ENCODE measurements at regions not wholly inside any gene's neighbourhood (a gene's known extent, or its start where the extent isn't known, plus 50 kb on each side); places are given as distances from the start of the nearest gene placed in this dataset.

DNA sequence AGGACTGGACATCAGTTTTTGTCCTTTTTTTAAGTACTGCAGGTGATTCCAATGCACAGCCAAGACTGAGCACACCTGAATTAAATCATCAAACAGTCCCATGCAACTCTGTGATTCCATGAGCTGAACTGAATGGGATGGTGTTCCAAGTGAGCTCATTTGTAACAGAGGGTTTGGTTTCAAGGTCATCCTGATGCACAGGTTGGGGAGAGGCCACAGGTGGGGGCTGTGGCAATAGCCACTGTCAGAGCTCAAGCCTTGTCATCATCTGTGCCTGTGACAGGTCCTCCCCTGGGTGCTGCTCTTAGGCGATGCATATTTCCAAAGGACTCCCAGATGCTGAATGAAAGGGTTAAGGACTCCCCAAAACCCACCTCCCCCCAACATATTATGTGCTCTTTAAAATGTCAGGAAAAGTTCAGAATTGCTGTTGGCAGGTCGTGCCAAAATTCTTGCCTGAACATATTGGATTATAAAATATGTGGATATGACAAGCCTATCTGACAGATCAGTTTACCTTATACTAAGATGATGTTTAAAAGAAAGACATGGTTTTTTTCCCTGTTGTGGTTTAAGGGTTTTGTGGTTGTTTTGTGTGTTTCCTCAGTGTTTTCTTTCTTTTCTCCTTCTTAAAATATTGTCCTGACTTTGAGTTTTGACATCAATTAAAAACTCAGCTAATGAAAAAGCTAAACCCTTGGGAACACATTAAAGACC is 263.5 kb upstream of the SIX2 start:
- Histone ChIP-seq H3F3A (ENCODE audit: insufficient read depth, low read length) (no peaks in the 10 kb centered on the region), H3K9me3 (ENCODE audit: low read length) (no peaks in the 10 kb centered on the region), H3K4me2 (ENCODE audit: low read length) (no peak overlapping the region), H3K9ac (ENCODE audit: low read length) (no peak overlapping the region), H3K79me2 (ENCODE audit: insufficient read depth, low read length) (no peaks in the 10 kb centered on the region), H3K27ac (ENCODE audit: low read depth, low read length, poor library complexity, severe bottlenecking) (no peak overlapping the region), H3K27me3 (ENCODE audit: insufficient read depth, low read length) (0 out of 2 replicates have a peak, but pooled peaks cover 4% of the 10 kb centered on the region), H3K4me1 (ENCODE audit: insufficient read depth, low read length, severe bottlenecking) (no peaks in the 10 kb centered on the region), H3K36me3 (ENCODE audit: insufficient read depth, low read length) (no peaks in the 10 kb centered on the region), H3K9me2 (ENCODE audit: low read depth, low read length) (no peaks in the 10 kb centered on the region), H4K20me1 (ENCODE audit: insufficient read depth, low read length) (no peaks in the 10 kb centered on the region), H3K4me3 (ENCODE audit: low read depth, low read length, poor library complexity, severe bottlenecking) (no peak overlapping the region), H2AFZ (ENCODE audit: low read length) (no peak overlapping the region)
- TF ChIP-seq, protein P1, sequence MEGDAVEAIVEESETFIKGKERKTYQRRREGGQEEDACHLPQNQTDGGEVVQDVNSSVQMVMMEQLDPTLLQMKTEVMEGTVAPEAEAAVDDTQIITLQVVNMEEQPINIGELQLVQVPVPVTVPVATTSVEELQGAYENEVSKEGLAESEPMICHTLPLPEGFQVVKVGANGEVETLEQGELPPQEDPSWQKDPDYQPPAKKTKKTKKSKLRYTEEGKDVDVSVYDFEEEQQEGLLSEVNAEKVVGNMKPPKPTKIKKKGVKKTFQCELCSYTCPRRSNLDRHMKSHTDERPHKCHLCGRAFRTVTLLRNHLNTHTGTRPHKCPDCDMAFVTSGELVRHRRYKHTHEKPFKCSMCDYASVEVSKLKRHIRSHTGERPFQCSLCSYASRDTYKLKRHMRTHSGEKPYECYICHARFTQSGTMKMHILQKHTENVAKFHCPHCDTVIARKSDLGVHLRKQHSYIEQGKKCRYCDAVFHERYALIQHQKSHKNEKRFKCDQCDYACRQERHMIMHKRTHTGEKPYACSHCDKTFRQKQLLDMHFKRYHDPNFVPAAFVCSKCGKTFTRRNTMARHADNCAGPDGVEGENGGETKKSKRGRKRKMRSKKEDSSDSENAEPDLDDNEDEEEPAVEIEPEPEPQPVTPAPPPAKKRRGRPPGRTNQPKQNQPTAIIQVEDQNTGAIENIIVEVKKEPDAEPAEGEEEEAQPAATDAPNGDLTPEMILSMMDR (IDR thresholded peaks at IDR 0.05; ENCODE audit: low read length): no peak
- TF ChIP-seq EZH2 (IDR thresholded peaks at IDR 0.05; ENCODE audit: borderline replicate concordance, low read length): no peak

DNA sequence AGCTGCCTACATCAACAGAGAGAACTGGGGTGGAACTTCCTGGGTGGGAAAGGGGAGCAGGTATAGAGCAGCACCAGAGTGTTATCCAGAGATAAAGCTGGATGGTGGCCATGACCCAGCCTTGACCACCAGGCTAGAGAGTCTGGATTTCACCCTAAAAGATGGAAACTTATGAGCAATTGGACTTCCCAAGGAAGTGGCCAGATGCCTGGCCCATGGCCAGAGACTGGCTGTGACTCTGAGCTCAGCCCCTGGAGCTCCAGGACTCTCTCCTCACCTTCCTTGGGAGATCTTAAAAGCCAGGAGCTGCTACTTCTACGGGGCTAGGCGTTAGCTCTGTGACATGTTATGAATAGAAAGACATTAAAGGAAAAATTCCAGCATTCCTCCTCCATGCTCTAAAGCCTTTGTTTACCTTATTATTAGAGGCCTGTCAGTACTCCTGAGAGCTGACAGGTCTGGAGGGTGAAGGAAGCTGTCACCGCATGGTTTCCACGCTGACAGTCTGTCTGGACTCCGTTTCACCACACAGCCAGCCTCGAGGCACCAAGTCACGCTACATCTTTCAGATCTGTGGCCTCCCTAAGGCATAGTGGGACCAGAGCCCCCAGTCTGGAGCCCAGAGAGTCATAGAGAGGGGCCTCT is 260.0 kb upstream of the SIX2 start:
- no peak overlapping the region for H3K9ac ChIP-seq (ENCODE audit: low read length)
- H3F3A ChIP-seq (ENCODE audit: insufficient read depth, low read length): no peaks in the 10 kb centered on the region
- no peak for TF ChIP-seq EZH2 (IDR thresholded peaks at IDR 0.05; ENCODE audit: borderline replicate concordance, low read length)
- TF ChIP-seq, protein P1 (IDR thresholded peaks at IDR 0.05; ENCODE audit: low read length): no peak
- no peaks in the 10 kb centered on the region for H3K36me3 ChIP-seq (ENCODE audit: insufficient read depth, low read length)
- no peaks in the 10 kb centered on the region for H3K79me2 ChIP-seq (ENCODE audit: insufficient read depth, low read length)
- no peak overlapping the region for H3K4me2 ChIP-seq (ENCODE audit: low read length)
- no peak overlapping the region for H3K27ac ChIP-seq (ENCODE audit: low read depth, low read length, poor library complexity, severe bottlenecking)
- H3K9me2 ChIP-seq (ENCODE audit: low read depth, low read length): no peaks in the 10 kb centered on the region
- H3K4me1 ChIP-seq (ENCODE audit: insufficient read depth, low read length, severe bottlenecking): peaks cover 9% of the 10 kb centered on the region
- no peaks in the 10 kb centered on the region for H3K9me3 ChIP-seq (ENCODE audit: low read length)
- no peaks in the 10 kb centered on the region for H4K20me1 ChIP-seq (ENCODE audit: insufficient read depth, low read length)
- H3K4me3 ChIP-seq (ENCODE audit: low read depth, low read length, poor library complexity, severe bottlenecking): no peak overlapping the region
- no peak overlapping the region for H2AFZ ChIP-seq (ENCODE audit: low read length)
- 0 out of 2 replicates have a peak, but pooled peaks cover 4% of the 10 kb centered on the region for H3K27me3 ChIP-seq (ENCODE audit: insufficient read depth, low read length)

DNA sequence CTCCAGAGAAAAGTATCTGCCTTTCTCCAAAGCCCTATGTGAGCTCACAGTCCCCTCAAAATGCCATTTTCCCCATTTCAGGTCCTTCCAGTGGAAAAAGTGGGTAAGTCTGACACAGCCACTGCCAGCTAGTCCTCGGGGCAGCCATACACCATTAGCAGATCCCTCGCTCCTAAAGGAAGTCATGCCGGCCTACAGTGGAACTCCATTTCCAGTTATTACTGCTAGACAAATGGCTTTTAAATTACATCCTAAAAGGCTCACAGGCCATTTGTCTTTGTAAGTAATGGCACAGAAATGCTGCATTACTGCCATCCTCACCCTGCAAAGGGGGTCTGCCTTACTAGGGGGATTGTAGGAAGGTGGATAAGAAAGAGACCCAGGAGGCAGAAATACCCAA is 259.4 kb upstream of the SIX2 start:
- Histone ChIP-seq H3K27ac (ENCODE audit: low read depth, low read length, poor library complexity, severe bottlenecking) (no peak overlapping the region), H2AFZ (ENCODE audit: low read length) (no peak overlapping the region), H3K79me2 (ENCODE audit: insufficient read depth, low read length) (no peaks in the 10 kb centered on the region), H3K36me3 (ENCODE audit: insufficient read depth, low read length) (no peaks in the 10 kb centered on the region), H3K9me3 (ENCODE audit: low read length) (no peaks in the 10 kb centered on the region), H3K9ac (ENCODE audit: low read length) (no peak overlapping the region), H3K4me2 (ENCODE audit: low read length) (no peak overlapping the region), H3K27me3 (ENCODE audit: insufficient read depth, low read length) (0 out of 2 replicates have a peak, but pooled peaks cover 4% of the 10 kb centered on the region), H3K9me2 (ENCODE audit: low read depth, low read length) (no peaks in the 10 kb centered on the region), H3K4me3 (ENCODE audit: low read depth, low read length, poor library complexity, severe bottlenecking) (no peak overlapping the region), H4K20me1 (ENCODE audit: insufficient read depth, low read length) (no peaks in the 10 kb centered on the region), H3K4me1 (ENCODE audit: insufficient read depth, low read length, severe bottlenecking) (peaks cover 14% of the 10 kb centered on the region), H3F3A (ENCODE audit: insufficient read depth, low read length) (no peaks in the 10 kb centered on the region)
- TF ChIP-seq, protein P1 (IDR thresholded peaks at IDR 0.05; ENCODE audit: low read length): no peak
- TF ChIP-seq EZH2 (IDR thresholded peaks at IDR 0.05; ENCODE audit: borderline replicate concordance, low read length): no peak

All from OCI-LY1 (cell line).